ENCODE measurements at regions not wholly inside any gene's neighbourhood (a gene's known extent, or its start where the extent isn't known, plus 50 kb on each side); places are given as distances from the start of the nearest gene placed in this dataset.

DNA sequence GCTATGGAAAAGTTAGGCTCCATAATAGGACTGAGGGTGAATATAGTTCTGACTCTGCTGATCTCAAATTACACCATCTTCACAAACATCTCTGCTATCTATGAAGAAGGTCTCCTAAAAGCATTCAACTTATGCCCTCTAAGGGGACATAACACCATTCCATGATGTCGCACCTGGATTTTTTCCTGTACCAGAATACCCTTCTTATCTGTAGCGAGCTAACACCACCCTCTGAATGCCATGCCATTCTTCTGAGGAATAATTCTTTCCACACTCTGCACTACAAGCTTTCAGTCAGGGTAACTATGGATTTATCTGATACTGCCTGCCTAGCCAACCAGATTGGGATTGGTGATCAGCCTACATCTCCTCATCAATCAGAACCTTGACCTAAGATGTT, 203.8 kb downstream of the PTPRC start:
- TF ChIP-seq PPARA (CRISPR knock-in tag; IDR thresholded peaks at IDR 0.05; ENCODE audit: borderline replicate concordance) = no peak
- TF ChIP-seq, protein P1, sequence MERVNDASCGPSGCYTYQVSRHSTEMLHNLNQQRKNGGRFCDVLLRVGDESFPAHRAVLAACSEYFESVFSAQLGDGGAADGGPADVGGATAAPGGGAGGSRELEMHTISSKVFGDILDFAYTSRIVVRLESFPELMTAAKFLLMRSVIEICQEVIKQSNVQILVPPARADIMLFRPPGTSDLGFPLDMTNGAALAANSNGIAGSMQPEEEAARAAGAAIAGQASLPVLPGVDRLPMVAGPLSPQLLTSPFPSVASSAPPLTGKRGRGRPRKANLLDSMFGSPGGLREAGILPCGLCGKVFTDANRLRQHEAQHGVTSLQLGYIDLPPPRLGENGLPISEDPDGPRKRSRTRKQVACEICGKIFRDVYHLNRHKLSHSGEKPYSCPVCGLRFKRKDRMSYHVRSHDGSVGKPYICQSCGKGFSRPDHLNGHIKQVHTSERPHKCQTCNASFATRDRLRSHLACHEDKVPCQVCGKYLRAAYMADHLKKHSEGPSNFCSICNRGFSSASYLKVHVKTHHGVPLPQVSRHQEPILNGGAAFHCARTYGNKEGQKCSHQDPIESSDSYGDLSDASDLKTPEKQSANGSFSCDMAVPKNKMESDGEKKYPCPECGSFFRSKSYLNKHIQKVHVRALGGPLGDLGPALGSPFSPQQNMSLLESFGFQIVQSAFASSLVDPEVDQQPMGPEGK (CRISPR knock-in tag; IDR thresholded peaks at IDR 0.05; ENCODE audit: borderline replicate concordance) = no peak
- TF ChIP-seq SNAI2 (CRISPR knock-in tag; IDR thresholded peaks at IDR 0.05) = no peak
- TF ChIP-seq ZNF70 (CRISPR knock-in tag; IDR thresholded peaks at IDR 0.05) = no peak
- no peak for TF ChIP-seq ISL1 (CRISPR knock-in tag; IDR thresholded peaks at IDR 0.05)
- no peak for TF ChIP-seq ZFP3 (CRISPR knock-in tag; IDR thresholded peaks at IDR 0.05)
- TF ChIP-seq, protein P2, sequence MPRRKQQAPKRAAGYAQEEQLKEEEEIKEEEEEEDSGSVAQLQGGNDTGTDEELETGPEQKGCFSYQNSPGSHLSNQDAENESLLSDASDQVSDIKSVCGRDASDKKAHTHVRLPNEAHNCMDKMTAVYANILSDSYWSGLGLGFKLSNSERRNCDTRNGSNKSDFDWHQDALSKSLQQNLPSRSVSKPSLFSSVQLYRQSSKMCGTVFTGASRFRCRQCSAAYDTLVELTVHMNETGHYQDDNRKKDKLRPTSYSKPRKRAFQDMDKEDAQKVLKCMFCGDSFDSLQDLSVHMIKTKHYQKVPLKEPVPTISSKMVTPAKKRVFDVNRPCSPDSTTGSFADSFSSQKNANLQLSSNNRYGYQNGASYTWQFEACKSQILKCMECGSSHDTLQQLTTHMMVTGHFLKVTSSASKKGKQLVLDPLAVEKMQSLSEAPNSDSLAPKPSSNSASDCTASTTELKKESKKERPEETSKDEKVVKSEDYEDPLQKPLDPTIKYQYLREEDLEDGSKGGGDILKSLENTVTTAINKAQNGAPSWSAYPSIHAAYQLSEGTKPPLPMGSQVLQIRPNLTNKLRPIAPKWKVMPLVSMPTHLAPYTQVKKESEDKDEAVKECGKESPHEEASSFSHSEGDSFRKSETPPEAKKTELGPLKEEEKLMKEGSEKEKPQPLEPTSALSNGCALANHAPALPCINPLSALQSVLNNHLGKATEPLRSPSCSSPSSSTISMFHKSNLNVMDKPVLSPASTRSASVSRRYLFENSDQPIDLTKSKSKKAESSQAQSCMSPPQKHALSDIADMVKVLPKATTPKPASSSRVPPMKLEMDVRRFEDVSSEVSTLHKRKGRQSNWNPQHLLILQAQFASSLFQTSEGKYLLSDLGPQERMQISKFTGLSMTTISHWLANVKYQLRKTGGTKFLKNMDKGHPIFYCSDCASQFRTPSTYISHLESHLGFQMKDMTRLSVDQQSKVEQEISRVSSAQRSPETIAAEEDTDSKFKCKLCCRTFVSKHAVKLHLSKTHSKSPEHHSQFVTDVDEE (CRISPR knock-in tag; IDR thresholded peaks at IDR 0.05) = no peak
- TF ChIP-seq ZNF565 (CRISPR knock-in tag; conservative IDR thresholded peaks at IDR 0.05; ENCODE audit: low read depth) = no peak
- no peak for TF ChIP-seq CREB5 (CRISPR knock-in tag; IDR thresholded peaks at IDR 0.05; ENCODE audit: low read depth)
- no peak for TF ChIP-seq BACH2 (CRISPR knock-in tag; IDR thresholded peaks at IDR 0.05; ENCODE audit: borderline replicate concordance)
